Adrenal gland (tissue), 5 donors: ENCODE measurements at regions not wholly inside any gene's neighbourhood (a gene's known extent, or its start where the extent isn't known, plus 50 kb on each side); places are given as distances from the start of the nearest gene placed in this dataset.

Source experiments
- CTCF ChIP-seq, 6 experiments: fragments of 450-650 bp in 4 of 6; fragments of 200-600 bp in 2 of 6; sonication (generic) in 1 of 6; IDR thresholded peaks; 1 replicate in 5 of 6; 2 replicates in 1 of 6; pipeline versions ENCODE4 v1.5.1 to v1.8.0; 2016 to 2021; ENCODE audit warnings: antibody characterized with exemption in 6 of 6, mild to moderate bottlenecking in 2 of 6, moderate library complexity in 1 of 6
- POLR2A ChIP-seq, 2 donors: fragments of 450-650 bp; IDR thresholded peaks; one replicate each; pipeline ENCODE4 v1.6.1; 2017; ENCODE audit warnings: antibody characterized with exemption in 2 of 2, mild to moderate bottlenecking in 2 of 2, moderate library complexity in 1 of 2
- donor health status: DM: no; HTN: no; CAD: no.

GRCh38 chr2:41900101-41900577 lies 147.7 kb upstream of the PKDCC start:
- TF ChIP-seq CTCF (IDR thresholded peaks at IDR 0.05) (no peak), POLR2A (IDR thresholded peaks at IDR 0.05) (no peak)
